ENCODE measurements at regions not wholly inside any gene's neighbourhood (a gene's known extent, or its start where the extent isn't known, plus 50 kb on each side); places are given as distances from the start of the nearest gene placed in this dataset.
"Not testable (repeated sequence)": the region's sequence is repeated elsewhere in the genome, so short reads cannot be mapped to it uniquely, and the experiment has no call there.

GRCh38 chr7:79995741-79996140, 138.9 kb upstream of the GNAI1 start:
- not testable (repeated sequence) for H3K4me1 ChIP-seq (ENCODE audit: control insufficient read depth in 5 of 5, insufficient read depth in 5 of 5, low read length in 5 of 5); H3K27me3 ChIP-seq (ENCODE audit: control insufficient read depth in 5 of 5, insufficient read depth in 4 of 5, low read length in 5 of 5); H3K9ac ChIP-seq (ENCODE audit: low read length in 5 of 5); H3K27ac ChIP-seq (ENCODE audit: low read depth, low read length); H3K36me3 ChIP-seq (ENCODE audit: control insufficient read depth in 5 of 5, insufficient read depth in 5 of 5, low read length in 5 of 5); H3K9me3 ChIP-seq (ENCODE audit: control insufficient read depth in 5 of 5, low read length in 5 of 5); H3K4me3 ChIP-seq (ENCODE audit: low read depth in 1 of 5, low read length in 5 of 5)

DNA sequence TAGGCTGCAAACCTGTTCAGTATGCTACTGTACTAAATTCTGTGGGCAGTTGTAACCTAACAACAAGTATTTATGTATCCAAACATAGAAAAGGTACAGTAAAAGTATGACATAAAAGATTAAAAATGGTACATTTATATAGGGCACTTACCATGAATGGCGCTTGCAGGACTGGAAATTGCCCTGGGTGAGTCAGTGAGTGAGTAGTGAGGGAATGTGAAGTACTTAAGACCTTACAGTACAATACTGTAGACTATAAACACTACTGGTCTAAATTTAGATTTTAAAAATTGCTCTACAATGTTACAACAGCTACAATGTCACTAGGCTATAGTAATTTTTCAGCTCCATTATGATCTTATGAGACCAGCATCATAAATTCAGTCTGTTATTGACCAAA, 146.0 kb upstream of the GNAI1 start:
- Histone ChIP-seq H3K9ac (ENCODE audit: low read length in 5 of 5) (no peak overlapping the region), H3K4me1 (ENCODE audit: control insufficient read depth in 5 of 5, insufficient read depth in 5 of 5, low read length in 5 of 5) (no peaks in the 10 kb centered on the region), H3K4me3 (ENCODE audit: low read depth in 1 of 5, low read length in 5 of 5) (no peak overlapping the region), H3K9me3 (ENCODE audit: control insufficient read depth in 5 of 5, low read length in 5 of 5) (no peaks in the 10 kb centered on the region), H3K27me3 (ENCODE audit: control insufficient read depth in 5 of 5, insufficient read depth in 4 of 5, low read length in 5 of 5) (no peaks in the 10 kb centered on the region), H3K36me3 (ENCODE audit: control insufficient read depth in 5 of 5, insufficient read depth in 5 of 5, low read length in 5 of 5) (no peaks in the 10 kb centered on the region), H3K27ac (ENCODE audit: low read depth, low read length) (no peak overlapping the region)

GRCh38 chr7:79984210-79984609, 150.4 kb upstream of the GNAI1 start:
- no peak overlapping the region for H3K27ac ChIP-seq (ENCODE audit: low read depth, low read length)
- no peaks in the 10 kb centered on the region for H3K36me3 ChIP-seq (ENCODE audit: control insufficient read depth in 5 of 5, insufficient read depth in 5 of 5, low read length in 5 of 5)
- H3K4me3 ChIP-seq (ENCODE audit: low read depth in 1 of 5, low read length in 5 of 5), result no peak overlapping the region
- no peaks in the 10 kb centered on the region for H3K9me3 ChIP-seq (ENCODE audit: control insufficient read depth in 5 of 5, low read length in 5 of 5)
- H3K9ac ChIP-seq (ENCODE audit: low read length in 5 of 5), result no peak overlapping the region
- H3K4me1 ChIP-seq (ENCODE audit: control insufficient read depth in 5 of 5, insufficient read depth in 5 of 5, low read length in 5 of 5), result no peaks in the 10 kb centered on the region
- no peaks in the 10 kb centered on the region for H3K27me3 ChIP-seq (ENCODE audit: control insufficient read depth in 5 of 5, insufficient read depth in 4 of 5, low read length in 5 of 5)

DNA sequence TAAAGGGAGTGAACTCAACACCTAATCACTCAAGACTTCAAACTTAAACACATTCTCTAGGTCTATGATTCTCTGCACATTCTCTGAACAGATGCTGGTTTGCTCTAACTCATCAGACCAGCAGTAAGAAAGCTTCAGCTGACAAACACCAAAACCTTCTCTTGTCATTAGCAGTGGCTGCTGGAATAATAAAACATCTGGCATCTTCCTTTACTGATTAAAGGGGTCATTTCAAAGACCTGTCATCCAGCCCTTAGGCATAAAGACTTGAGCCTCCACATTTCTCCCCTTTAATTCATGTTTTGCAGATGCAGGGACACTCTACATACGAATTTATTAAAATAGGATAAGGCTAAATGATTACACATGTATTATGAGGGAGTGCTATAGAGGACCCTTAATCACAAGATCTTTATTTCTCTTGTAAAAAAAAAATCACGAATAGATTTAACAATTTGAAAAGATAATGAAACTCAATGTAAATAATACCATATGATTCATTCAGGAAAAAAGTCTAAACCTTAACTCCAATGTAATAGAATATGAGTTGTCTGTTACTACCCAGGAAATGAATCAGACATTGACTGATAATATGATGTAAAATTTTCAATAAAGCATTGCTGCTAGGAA, 152.4 kb upstream of the GNAI1 start:
- H3K27me3 ChIP-seq (ENCODE audit: control insufficient read depth in 5 of 5, insufficient read depth in 4 of 5, low read length in 5 of 5), result no peaks in the 10 kb centered on the region
- H3K4me3 ChIP-seq (ENCODE audit: low read depth in 1 of 5, low read length in 5 of 5), result no peak overlapping the region
- no peaks in the 10 kb centered on the region for H3K4me1 ChIP-seq (ENCODE audit: control insufficient read depth in 5 of 5, insufficient read depth in 5 of 5, low read length in 5 of 5)
- no peaks in the 10 kb centered on the region for H3K9me3 ChIP-seq (ENCODE audit: control insufficient read depth in 5 of 5, low read length in 5 of 5)
- H3K9ac ChIP-seq (ENCODE audit: low read length in 5 of 5), result no peak overlapping the region
- H3K27ac ChIP-seq (ENCODE audit: low read depth, low read length), result no peak overlapping the region
- H3K36me3 ChIP-seq (ENCODE audit: control insufficient read depth in 5 of 5, insufficient read depth in 5 of 5, low read length in 5 of 5), result no peaks in the 10 kb centered on the region

DNA sequence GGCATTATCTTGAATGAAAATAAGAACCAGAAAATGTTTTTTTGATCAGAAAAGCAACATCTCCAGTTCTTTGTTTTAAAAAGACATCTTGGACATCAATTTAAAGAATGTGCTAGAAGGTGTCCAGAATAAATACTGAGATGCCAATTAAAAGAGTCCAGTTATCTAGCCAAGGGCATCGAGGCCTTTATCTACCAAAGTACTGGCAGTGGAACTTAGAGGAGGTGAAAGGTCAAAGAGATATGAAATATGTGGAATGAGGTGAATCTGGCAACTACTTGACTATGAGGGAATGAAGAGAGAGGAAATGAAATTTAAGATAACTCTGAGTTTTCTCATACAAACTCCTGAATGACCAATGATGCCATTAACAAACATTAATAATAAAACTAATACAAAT, 154.3 kb upstream of the GNAI1 start:
- H3K36me3 ChIP-seq (ENCODE audit: control insufficient read depth in 5 of 5, insufficient read depth in 5 of 5, low read length in 5 of 5), result no peaks in the 10 kb centered on the region
- H3K27ac ChIP-seq (ENCODE audit: low read depth, low read length), result no peak overlapping the region
- H3K27me3 ChIP-seq (ENCODE audit: control insufficient read depth in 5 of 5, insufficient read depth in 4 of 5, low read length in 5 of 5), result no peaks in the 10 kb centered on the region
- no peak overlapping the region for H3K4me3 ChIP-seq (ENCODE audit: low read depth in 1 of 5, low read length in 5 of 5)
- no peak overlapping the region for H3K9ac ChIP-seq (ENCODE audit: low read length in 5 of 5)
- H3K4me1 ChIP-seq (ENCODE audit: control insufficient read depth in 5 of 5, insufficient read depth in 5 of 5, low read length in 5 of 5), result no peaks in the 10 kb centered on the region
- no peaks in the 10 kb centered on the region for H3K9me3 ChIP-seq (ENCODE audit: control insufficient read depth in 5 of 5, low read length in 5 of 5)

DNA sequence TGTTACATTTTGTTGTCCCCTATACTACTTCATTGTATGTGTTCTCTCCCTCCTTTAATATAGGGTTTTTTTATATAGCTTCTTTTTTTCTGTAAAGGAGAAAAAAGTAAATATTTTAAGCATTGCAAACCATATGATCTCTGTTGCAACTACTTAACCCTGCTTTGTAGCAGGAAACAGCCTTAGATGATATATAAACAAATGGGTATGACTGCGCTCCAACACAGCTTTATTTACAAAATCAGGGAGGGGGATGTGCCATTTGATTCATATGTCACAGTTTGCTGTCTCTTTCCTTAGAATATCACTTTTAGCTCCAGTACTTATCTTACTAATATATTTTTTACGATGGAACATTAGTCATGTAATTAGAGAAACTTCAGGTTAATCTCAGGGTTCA, 155.2 kb upstream of the GNAI1 start:
- Histone ChIP-seq H3K27ac (ENCODE audit: low read depth, low read length) (no peak overlapping the region), H3K36me3 (ENCODE audit: control insufficient read depth in 5 of 5, insufficient read depth in 5 of 5, low read length in 5 of 5) (no peaks in the 10 kb centered on the region)

GRCh38 chr7:79977481-79977880, 157.2 kb upstream of the GNAI1 start:
- Histone ChIP-seq H3K27ac (ENCODE audit: low read depth, low read length) (no peak overlapping the region), H3K9ac (ENCODE audit: low read length in 5 of 5) (no peak overlapping the region), H3K4me3 (ENCODE audit: low read depth in 1 of 5, low read length in 5 of 5) (no peak overlapping the region)

More for the DNA sequence above, 155.2 kb upstream of the GNAI1 start:
- Histone ChIP-seq H3K4me3 (ENCODE audit: low read depth in 1 of 5, low read length in 5 of 5) (no peak overlapping the region), H3K9ac (ENCODE audit: low read length in 5 of 5) (no peak overlapping the region), H3K9me3 (ENCODE audit: control insufficient read depth in 5 of 5, low read length in 5 of 5) (no peaks in the 10 kb centered on the region), H3K27me3 (ENCODE audit: control insufficient read depth in 5 of 5, insufficient read depth in 4 of 5, low read length in 5 of 5) (no peaks in the 10 kb centered on the region), H3K4me1 (ENCODE audit: control insufficient read depth in 5 of 5, insufficient read depth in 5 of 5, low read length in 5 of 5) (no peaks in the 10 kb centered on the region)

GRCh38 chr7:79976711-79977020, 158.0 kb upstream of the GNAI1 start:
- not testable (repeated sequence) for H3K27me3 ChIP-seq (ENCODE audit: control insufficient read depth in 5 of 5, insufficient read depth in 4 of 5, low read length in 5 of 5); H3K9me3 ChIP-seq (ENCODE audit: control insufficient read depth in 5 of 5, low read length in 5 of 5); H3K36me3 ChIP-seq (ENCODE audit: control insufficient read depth in 5 of 5, insufficient read depth in 5 of 5, low read length in 5 of 5); H3K4me3 ChIP-seq (ENCODE audit: low read depth in 1 of 5, low read length in 5 of 5); H3K4me1 ChIP-seq (ENCODE audit: control insufficient read depth in 5 of 5, insufficient read depth in 5 of 5, low read length in 5 of 5); H3K9ac ChIP-seq (ENCODE audit: low read length in 5 of 5); H3K27ac ChIP-seq (ENCODE audit: low read depth, low read length)

More at GRCh38 chr7:79977481-79977880, 157.2 kb upstream of the GNAI1 start:
- H3K4me1 ChIP-seq (ENCODE audit: control insufficient read depth in 5 of 5, insufficient read depth in 5 of 5, low read length in 5 of 5), result no peaks in the 10 kb centered on the region
- peaks cover 0 to 2% (median 0%) of the 10 kb centered on the region in 5 donors for H3K9me3 ChIP-seq (ENCODE audit: control insufficient read depth in 5 of 5, low read length in 5 of 5)
- no peaks in the 10 kb centered on the region for H3K36me3 ChIP-seq (ENCODE audit: control insufficient read depth in 5 of 5, insufficient read depth in 5 of 5, low read length in 5 of 5)
- no peaks in the 10 kb centered on the region for H3K27me3 ChIP-seq (ENCODE audit: control insufficient read depth in 5 of 5, insufficient read depth in 4 of 5, low read length in 5 of 5)

DNA sequence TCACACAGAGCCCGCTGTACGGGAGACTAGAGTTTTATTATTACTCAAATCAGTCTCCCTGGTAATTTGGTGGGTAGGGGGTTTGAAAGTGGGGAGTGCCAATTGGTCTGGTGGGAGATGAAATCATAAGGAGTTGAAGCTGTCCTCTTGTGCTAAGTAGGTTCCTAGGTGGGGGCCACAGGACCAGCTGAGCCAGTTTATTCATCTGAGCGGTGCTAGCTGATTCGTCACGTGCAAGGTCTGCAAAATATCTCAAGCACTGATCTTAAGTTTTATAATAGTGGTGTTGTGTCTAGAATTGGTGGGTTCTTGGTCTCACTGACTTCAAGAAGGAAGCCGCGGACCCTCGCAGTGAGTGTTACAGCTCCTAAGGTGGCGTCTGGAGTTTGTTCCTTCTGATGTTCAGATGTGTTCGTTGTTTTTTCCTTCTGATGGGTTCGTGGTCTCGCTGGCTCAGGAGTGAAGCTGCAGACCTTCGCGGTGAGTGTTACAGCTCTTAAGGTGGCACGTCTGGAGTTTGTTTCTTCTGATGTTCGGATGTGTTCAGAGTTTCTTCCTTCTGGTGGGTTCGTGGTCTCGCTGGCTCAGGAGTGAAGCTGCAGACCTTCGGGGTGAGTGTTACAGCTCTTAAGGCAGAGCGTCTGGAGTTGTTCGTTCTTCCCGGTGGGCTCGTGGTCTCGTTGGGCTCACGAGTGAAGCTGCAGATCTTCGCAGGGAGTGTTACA, 158.5 kb upstream of the GNAI1 start:
- not testable (repeated sequence) for H3K9me3 ChIP-seq (ENCODE audit: control insufficient read depth in 5 of 5, low read length in 5 of 5); H3K27ac ChIP-seq (ENCODE audit: low read depth, low read length); H3K27me3 ChIP-seq (ENCODE audit: control insufficient read depth in 5 of 5, insufficient read depth in 4 of 5, low read length in 5 of 5); H3K4me3 ChIP-seq (ENCODE audit: low read depth in 1 of 5, low read length in 5 of 5); H3K36me3 ChIP-seq (ENCODE audit: control insufficient read depth in 5 of 5, insufficient read depth in 5 of 5, low read length in 5 of 5); H3K9ac ChIP-seq (ENCODE audit: low read length in 5 of 5); H3K4me1 ChIP-seq (ENCODE audit: control insufficient read depth in 5 of 5, insufficient read depth in 5 of 5, low read length in 5 of 5)

- H3K27me3 ChIP-seq (ENCODE audit: control insufficient read depth in 5 of 5, insufficient read depth in 4 of 5, low read length in 5 of 5), result no peaks in the 10 kb centered on the region
- H3K9me3 ChIP-seq (ENCODE audit: control insufficient read depth in 5 of 5, low read length in 5 of 5), result peaks cover 0 to 2% (median 0%) of the 10 kb centered on the region in 5 donors
- H3K36me3 ChIP-seq (ENCODE audit: control insufficient read depth in 5 of 5, insufficient read depth in 5 of 5, low read length in 5 of 5), result no peaks in the 10 kb centered on the region
- H3K27ac ChIP-seq (ENCODE audit: low read depth, low read length), result no peak overlapping the region
- no peak overlapping the region for H3K4me3 ChIP-seq (ENCODE audit: low read depth in 1 of 5, low read length in 5 of 5)
- no peaks in the 10 kb centered on the region for H3K4me1 ChIP-seq (ENCODE audit: control insufficient read depth in 5 of 5, insufficient read depth in 5 of 5, low read length in 5 of 5)
- H3K9ac ChIP-seq (ENCODE audit: low read length in 5 of 5), result no peak overlapping the region
These were observed 161.2 kb upstream of the GNAI1 start for GRCh38 chr7:79973455-79973854.

Measured in subcutaneous abdominal adipose tissue (tissue), 5 donors.